Body of pancreas (tissue), 4 donors: ENCODE measurements at regions not wholly inside any gene's neighbourhood (a gene's known extent, or its start where the extent isn't known, plus 50 kb on each side); places are given as distances from the start of the nearest gene placed in this dataset.

Experiments used
- ATAC-seq: fragments of 150-250 bp; one replicate; pipeline ENCODE4 v1.9.1; 2016
- DNase-seq, 4 donors: peaks; one replicate each; pipeline ENCODE4 v3.0.0-alpha.2; 2019
- H3K27ac ChIP-seq, 4 donors: fragments of 200-600 bp; sonication (generic); 1 replicate in 3 of 4; 2 replicates in 1 of 4; pipeline versions ENCODE4 v1.5.1 to v1.6.1; 2016 to 2019; ENCODE audit warnings: mild to moderate bottlenecking in 1 of 4, mixed read lengths in 1 of 4, moderate library complexity in 1 of 4
- H3K27me3 ChIP-seq, 2 donors: fragments of 200-600 bp; sonication (generic); one replicate each; pipeline ENCODE4 v1.6.0; 2016; ENCODE audit warnings: mild to moderate bottlenecking in 1 of 2
- H3K36me3 ChIP-seq, 2 donors: fragments of 200-600 bp; sonication (generic); replicated peaks in 1 of 2; 2 replicates each; pipeline ENCODE4 v1.5.1; 2016; ENCODE audit warnings: low read depth in 2 of 2; ENCODE audit not compliant: insufficient read depth in 1 of 2
- H3K4me1 ChIP-seq: fragments of 200-600 bp; sonication (generic); one replicate; pipeline ENCODE4 v1.6.0; 2016
- H3K4me3 ChIP-seq, 2 donors: fragments of 200-600 bp; sonication (generic); 1 replicate in 1 of 2; 2 replicates in 1 of 2; pipeline ENCODE4 v1.5.1; 2016 to 2019
- H3K9me3 ChIP-seq, 3 donors: fragments of 200-600 bp; sonication (generic); 1 replicate in 2 of 3; 2 replicates in 1 of 3; pipeline ENCODE4 v1.5.1; 2016
- CTCF ChIP-seq, 7 experiments: fragments of 450-650 bp in 4 of 7; fragments of 200-600 bp in 3 of 7; sonication (generic) in 3 of 7; IDR thresholded peaks; one replicate each; pipeline ENCODE4 v1.5.1; 2016 to 2019; ENCODE audit warnings: antibody characterized with exemption in 7 of 7
- POLR2A ChIP-seq, 3 donors: fragments of 450-650 bp; IDR thresholded peaks; one replicate each; pipeline ENCODE4 v1.6.1; 2016; ENCODE audit warnings: antibody characterized with exemption in 3 of 3, mild to moderate bottlenecking in 2 of 3
- whole genome bisulfite sequencing, 2 donors: methylation state at CpG; one replicate each; pipeline ENCODE4 v1.1.5; 2017; 5-methylcytosine and 5-hydroxymethylcytosine counted together
- intact Hi-C: fragments of 100-400 bp; cut with DNase I; formaldehyde crosslinking; loops from one replicate; pipeline ENCODE4 v1.15.1; 2023

DNA sequence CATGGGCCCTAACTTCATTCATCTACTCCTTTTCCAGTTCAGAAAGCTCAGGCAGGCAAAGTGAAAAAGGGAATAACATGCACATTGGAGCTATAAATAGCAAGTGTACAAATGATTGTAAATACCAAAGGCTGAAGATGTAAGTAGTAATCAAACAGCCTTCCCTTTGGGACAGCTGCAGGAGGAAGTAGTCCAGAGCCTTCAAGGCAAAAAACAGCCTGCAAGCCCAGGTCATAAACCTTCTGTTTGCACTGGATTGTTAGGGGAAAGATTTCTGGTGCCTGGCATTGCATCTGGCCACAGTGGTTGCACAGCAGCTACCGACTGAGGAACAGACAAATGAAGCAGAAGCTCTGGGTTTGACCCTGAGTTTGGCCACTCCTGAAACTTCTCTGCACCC is 98.6 kb upstream of the PMFBP1 start:
- no peak for TF ChIP-seq CTCF (IDR thresholded peaks at IDR 0.05)
- Histone ChIP-seq H3K27ac (no peak overlapping the region), H3K27me3 (no peaks in the 10 kb centered on the region), H3K4me1 (no peaks in the 10 kb centered on the region), H3K9me3 (no peaks in the 10 kb centered on the region), H3K36me3 (no peaks in the 10 kb centered on the region), H3K4me3 (no peak overlapping the region)
- intact Hi-C loops = no loop called here
- 67 to 68% methylated on average over 1 of the region's 1 CpG for WGBS, 2 donors
- ATAC-seq (no peak), DNase-seq (no peak)

- no peaks in the 10 kb centered on the region for H3K27me3 ChIP-seq
- DNase-seq (no peak), ATAC-seq (no peak)
- no peak overlapping the region for H3K27ac ChIP-seq
- intact Hi-C loops = no loop called here
- no peaks in the 10 kb centered on the region for H3K4me1 ChIP-seq
- no peak overlapping the region for H3K4me3 ChIP-seq
- no peaks in the 10 kb centered on the region for H3K9me3 ChIP-seq
- H3K36me3 ChIP-seq = no peaks in the 10 kb centered on the region
- no peak for TF ChIP-seq CTCF (IDR thresholded peaks at IDR 0.05)
- TF ChIP-seq POLR2A (IDR thresholded peaks at IDR 0.05) = no peak
- WGBS, 2 donors = 85 to 88% methylated on average over 6 of the region's 6 CpGs
Observed at GRCh38 chr16:72266836-72267235, 94.9 kb upstream of the PMFBP1 start.

DNA sequence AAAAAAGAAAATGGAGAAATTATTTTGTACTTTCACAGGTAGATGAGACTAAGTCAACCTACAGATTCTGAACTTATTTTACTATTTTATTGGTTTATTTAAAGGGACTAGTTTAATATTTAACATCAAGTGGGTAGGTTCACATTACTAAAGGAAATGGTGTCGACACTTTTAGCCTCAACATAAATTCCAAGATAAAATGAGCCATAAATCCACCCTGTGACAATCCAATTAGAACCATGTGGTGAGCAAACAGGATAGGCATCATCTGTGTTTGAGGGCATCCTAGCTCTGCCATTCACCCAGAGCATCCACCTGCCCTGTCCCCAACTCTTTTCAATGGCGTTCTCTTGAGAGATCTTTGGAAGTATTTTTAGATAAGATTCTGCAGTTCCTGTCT is 92.8 kb upstream of the PMFBP1 start:
- 62 to 76% methylated on average over 2 of the region's 2 CpGs for WGBS, 2 donors
- DNase-seq (no peak), ATAC-seq (no peak)
- Histone ChIP-seq H3K27ac (no peak overlapping the region), H3K36me3 (no peaks in the 10 kb centered on the region), H3K4me1 (peaks cover 14% of the 10 kb centered on the region), H3K4me3 (no peak overlapping the region), H3K27me3 (no peaks in the 10 kb centered on the region), H3K9me3 (no peaks in the 10 kb centered on the region)
- TF ChIP-seq POLR2A (IDR thresholded peaks at IDR 0.05) (no peak), CTCF (IDR thresholded peaks at IDR 0.05) (no peak)
- intact Hi-C loops = no loop called here

DNA sequence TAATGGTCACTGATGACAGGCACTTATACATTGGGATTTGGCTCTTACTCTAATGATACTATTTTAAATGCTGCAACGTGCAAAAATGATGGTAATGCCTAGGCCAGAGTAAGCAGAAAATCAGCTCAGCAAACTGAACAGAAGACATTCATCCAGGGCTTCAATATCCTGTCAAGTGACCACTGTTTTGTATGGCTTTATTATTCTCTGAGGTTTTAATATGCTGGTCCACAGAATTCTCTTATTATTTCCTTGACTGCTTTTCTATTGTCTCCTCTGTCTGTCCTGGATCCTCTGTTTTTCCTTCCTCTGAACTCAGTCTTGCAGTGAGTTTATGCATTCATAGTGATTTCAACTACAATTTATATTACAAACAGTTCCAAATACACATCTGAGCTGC is 90.8 kb upstream of the PMFBP1 start:
- peaks cover 14% of the 10 kb centered on the region for H3K4me1 ChIP-seq
- DNase-seq = no peak
- H3K36me3 ChIP-seq = no peaks in the 10 kb centered on the region
- intact Hi-C loops = no loop called here
- no peak overlapping the region for H3K4me3 ChIP-seq
- 68 to 73% methylated on average over 1 of the region's 1 CpG for WGBS, 2 donors
- no peak for ATAC-seq
- TF ChIP-seq POLR2A (IDR thresholded peaks at IDR 0.05) (no peak), CTCF (IDR thresholded peaks at IDR 0.05) (no peak)
- H3K9me3 ChIP-seq = no peaks in the 10 kb centered on the region
- no peak overlapping the region for H3K27ac ChIP-seq
- no peaks in the 10 kb centered on the region for H3K27me3 ChIP-seq

DNA sequence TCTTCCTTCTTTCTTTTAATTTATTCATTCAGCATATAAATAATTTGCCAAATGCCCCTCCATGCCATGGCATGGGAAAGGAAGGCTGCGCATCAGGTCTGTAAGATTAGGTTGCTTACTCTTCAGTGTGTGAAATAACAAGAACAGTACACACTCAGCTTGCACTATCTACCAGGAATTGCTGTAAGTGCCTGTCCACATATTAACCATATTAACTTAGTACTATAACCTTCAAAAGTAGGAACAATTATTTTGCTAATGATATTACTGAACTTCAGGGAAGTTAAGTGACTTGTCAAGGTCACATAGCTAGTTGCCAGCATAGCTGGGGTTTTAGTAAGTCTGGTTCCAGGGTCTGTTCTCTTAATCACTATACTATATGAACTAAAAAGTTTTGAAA is 89.2 kb upstream of the PMFBP1 start:
- intact Hi-C loops = no loop called here
- Histone ChIP-seq H3K4me3 (no peak overlapping the region), H3K36me3 (no peaks in the 10 kb centered on the region), H3K27me3 (no peaks in the 10 kb centered on the region), H3K4me1 (peaks cover 14% of the 10 kb centered on the region), H3K9me3 (no peaks in the 10 kb centered on the region), H3K27ac (peak overlapping the region in 1 of 4 donors; percentile 53)
- no peak for DNase-seq
- TF ChIP-seq POLR2A (IDR thresholded peaks at IDR 0.05) (no peak), CTCF (IDR thresholded peaks at IDR 0.05) (no peak)
- ATAC-seq = no peak
- 40 to 52% methylated on average over 1 of the region's 1 CpG for WGBS, 2 donors
